ENCODE measurements at regions not wholly inside any gene's neighbourhood (a gene's known extent, or its start where the extent isn't known, plus 50 kb on each side); places are given as distances from the start of the nearest gene placed in this dataset.

GRCh38 chr13:82292334-82292733 is 1589.9 kb downstream of the SLITRK1 start:
- Histone ChIP-seq H3K4me3 (no peak overlapping the region), H3K27ac (no peak overlapping the region), H3K27me3 (no peaks in the 10 kb centered on the region), H3K36me3 (no peaks in the 10 kb centered on the region), H3K9me3 (no peaks in the 10 kb centered on the region), H3K4me1 (no peaks in the 10 kb centered on the region)
- TF ChIP-seq CTCF (IDR thresholded peaks at IDR 0.05), result no peak
- no peak for DNase-seq (ENCODE audit: low spot score)

GRCh38 chr13:82291852-82292251 is 1590.4 kb downstream of the SLITRK1 start:
- no peak for TF ChIP-seq CTCF (IDR thresholded peaks at IDR 0.05)
- Histone ChIP-seq H3K4me3 (no peak overlapping the region), H3K4me1 (no peaks in the 10 kb centered on the region)

GRCh38 chr13:82275644-82276043 is 1606.6 kb downstream of the SLITRK1 start:
- H3K27ac ChIP-seq, result no peak overlapping the region
- no peaks in the 10 kb centered on the region for H3K36me3 ChIP-seq
- H3K4me3 ChIP-seq, result no peak overlapping the region
- no peak for DNase-seq (ENCODE audit: low spot score)
- no peaks in the 10 kb centered on the region for H3K27me3 ChIP-seq
- no peaks in the 10 kb centered on the region for H3K4me1 ChIP-seq
- no peak for TF ChIP-seq CTCF (IDR thresholded peaks at IDR 0.05)
- no peaks in the 10 kb centered on the region for H3K9me3 ChIP-seq

More at GRCh38 chr13:82291852-82292251, 1590.4 kb downstream of the SLITRK1 start:
- DNase-seq (ENCODE audit: low spot score), result no peak
- H3K36me3 ChIP-seq, result no peaks in the 10 kb centered on the region
- no peaks in the 10 kb centered on the region for H3K27me3 ChIP-seq
- no peak overlapping the region for H3K27ac ChIP-seq
- H3K9me3 ChIP-seq, result no peaks in the 10 kb centered on the region

GRCh38 chr13:82259284-82259683 is 1623.0 kb downstream of the SLITRK1 start:
- Histone ChIP-seq H3K9me3 (no peaks in the 10 kb centered on the region), H3K27me3 (no peaks in the 10 kb centered on the region), H3K27ac (no peak overlapping the region), H3K36me3 (no peaks in the 10 kb centered on the region), H3K4me1 (no peaks in the 10 kb centered on the region), H3K4me3 (no peak overlapping the region)
- no peak for DNase-seq (ENCODE audit: low spot score)
- no peak for TF ChIP-seq CTCF (IDR thresholded peaks at IDR 0.05)

GRCh38 chr13:82257790-82258507 is 1624.3 kb downstream of the SLITRK1 start:
- no peak for TF ChIP-seq CTCF (IDR thresholded peaks at IDR 0.05)
- no peaks in the 10 kb centered on the region for H3K4me1 ChIP-seq
- DNase-seq (ENCODE audit: low spot score), result no peak

GRCh38 chr13:82248762-82249161 is 1633.5 kb downstream of the SLITRK1 start:
- Histone ChIP-seq H3K4me3 (no peak overlapping the region), H3K4me1 (no peaks in the 10 kb centered on the region), H3K27ac (no peak overlapping the region), H3K36me3 (no peaks in the 10 kb centered on the region), H3K27me3 (no peaks in the 10 kb centered on the region), H3K9me3 (no peaks in the 10 kb centered on the region)
- no peak for DNase-seq (ENCODE audit: low spot score)
- no peak for TF ChIP-seq CTCF (IDR thresholded peaks at IDR 0.05)

More at GRCh38 chr13:82257790-82258507, 1624.3 kb downstream of the SLITRK1 start:
- Histone ChIP-seq H3K27me3 (no peaks in the 10 kb centered on the region), H3K36me3 (no peaks in the 10 kb centered on the region), H3K27ac (no peak overlapping the region), H3K9me3 (no peaks in the 10 kb centered on the region), H3K4me3 (no peak overlapping the region)
